K562 (cell line): ENCODE measurements at regions not wholly inside any gene's neighbourhood (a gene's known extent, or its start where the extent isn't known, plus 50 kb on each side); places are given as distances from the start of the nearest gene placed in this dataset.

Source experiments
- ATAC-seq: fragments of 200-7000 bp; cut with Tn5 transposase; 3 replicates; pipeline ENCODE4 v1.9.1; 2020; ENCODE audit warnings: moderate library complexity
- BruUV-seq: library from RNA; stranded (reverse); fragments of 400-500 nt; replicated peaks from 2 replicates; lab custom pipeline; 2021; lab: Mats Ljungman, UMichigan
- CTCF ChIA-PET: fragments of 300-600 bp; formaldehyde crosslinking; extraction: SDS; loops from one replicate; lab custom pipeline; 2021; ENCODE audit warnings: low intra/inter-chr PET ratio; lab: Yijun Ruan, JAX
- POLR2A ChIA-PET: fragments of 300-600, 350-650 bp; sonication (Branson Sonifier 250); formaldehyde crosslinking; extraction: SDS; loops from one replicate; lab custom pipeline; 2021; ENCODE audit warnings: antibody characterized with exemption, inconsistent platforms; lab: Yijun Ruan, JAX
- DNase-seq, 4 experiments: peaks; one replicate each; pipeline versions ENCODE4 v3.0.0 to v3.0.0-alpha.2; 2011 to 2018; ENCODE audit warnings: low spot score in 3 of 4, mixed read lengths in 3 of 4; ENCODE audit errors: extremely low read depth in 1 of 4
- FAIRE-seq: peaks from 2 replicates; lab custom pipeline; 2011; peaks lifted over from hg19 to GRCh38; lab: Jason Lieb, UNC
- H2AFZ ChIP-seq: 2 replicates; pipeline ENCODE4 v1.6.0; 2011; ENCODE audit warnings: low read depth, low read length, control low read depth, inconsistent platforms
- H3K27ac ChIP-seq: fragments of 200-600 bp; 3 replicates; pipeline ENCODE4 v1.8.0; 2011; ENCODE audit warnings: low read depth, mild to moderate bottlenecking, control low read depth, inconsistent platforms, low read length, moderate library complexity, mixed read lengths; ENCODE audit errors: extremely low read depth
- H3K27me3 ChIP-seq, 2 experiments: fragments of 300-600 bp in 1 of 2; 2 replicates in 1 of 2; 3 replicates in 1 of 2; pipeline versions ENCODE4 v1.6.0 to v1.8.0; 2011; ENCODE audit warnings: inconsistent platforms in 2 of 2, low read length in 2 of 2, mild to moderate bottlenecking in 1 of 2, mixed read lengths in 1 of 2, moderate library complexity in 1 of 2; ENCODE audit not compliant: control insufficient read depth in 2 of 2, insufficient read depth in 2 of 2
- H3K36me3 ChIP-seq: fragments of 300-600 bp; 3 replicates; pipeline ENCODE4 v1.8.0; 2011; ENCODE audit warnings: mild to moderate bottlenecking, low read length, inconsistent platforms; ENCODE audit not compliant: control insufficient read depth, insufficient read depth
- H3K4me1 ChIP-seq, 2 experiments: fragments of 200-600 bp in 1 of 2; replicated peaks in 1 of 2; 2 replicates in 1 of 2; 3 replicates in 1 of 2; pipeline versions ENCODE4 v1.5.1 to v1.8.0; 2011; ENCODE audit warnings: inconsistent platforms in 2 of 2, low read length in 2 of 2, mild to moderate bottlenecking in 1 of 2, mixed read lengths in 1 of 2, moderate library complexity in 1 of 2; ENCODE audit not compliant: control insufficient read depth in 2 of 2, insufficient read depth in 2 of 2
- H3K4me2 ChIP-seq: 2 replicates; pipeline ENCODE4 v1.6.1; 2011; ENCODE audit warnings: low read length, control low read depth, inconsistent platforms, mixed read lengths; ENCODE audit not compliant: insufficient read depth
- H3K4me3 ChIP-seq: fragments of 200-600 bp; sonication (generic), shearing (Covaris generic); 2 replicates; pipeline ENCODE4 v1.5.1; 2016; ENCODE audit warnings: control low read depth, inconsistent platforms
- H3K79me2 ChIP-seq: fragments of 200-600 bp; 3 replicates; pipeline ENCODE4 v1.8.0; 2011; ENCODE audit warnings: low read length, inconsistent platforms; ENCODE audit not compliant: control insufficient read depth, insufficient read depth
- H3K9ac ChIP-seq, 2 experiments: 2 replicates each; pipeline versions ENCODE4 v1.6.0 to v1.6.1; 2011; ENCODE audit warnings: low read depth in 2 of 2, low read length in 2 of 2, control low read depth in 1 of 2, inconsistent platforms in 1 of 2, mild to moderate bottlenecking in 1 of 2, mixed read lengths in 1 of 2; ENCODE audit not compliant: insufficient read depth in 1 of 2
- H3K9me1 ChIP-seq: one replicate; pipeline ENCODE4 v1.6.0; 2011; ENCODE audit warnings: inconsistent platforms, mild to moderate bottlenecking, low read length, moderate library complexity; ENCODE audit not compliant: control insufficient read depth, insufficient read depth
- H3K9me3 ChIP-seq: replicated peaks from 2 replicates; pipeline ENCODE4 v1.5.1; 2011; ENCODE audit warnings: low read depth, low read length, inconsistent platforms; ENCODE audit not compliant: control insufficient read depth, insufficient read depth
- H4K20me1 ChIP-seq: replicated peaks from 2 replicates; pipeline ENCODE4 v1.6.1; 2011; ENCODE audit warnings: low read length, inconsistent platforms, mixed read lengths; ENCODE audit not compliant: control insufficient read depth, insufficient read depth
- ATF3 ChIP-seq, 2 experiments: fragments of 450-650 bp in 1 of 2; sonication (generic) in 1 of 2; formaldehyde crosslinking in 1 of 2; IDR thresholded peaks in 1 of 2; conservative IDR thresholded peaks in 1 of 2; 2 replicates each; pipeline versions ENCODE4 v1.6.1 to v1.8.1; 2016 to 2023; ENCODE audit warnings: mild to moderate bottlenecking in 2 of 2, moderate library complexity in 2 of 2, inconsistent platforms in 1 of 2, missing genetic modification reagents in 1 of 2
- FOXM1 ChIP-seq, 2 experiments: fragments of 450-650 bp in 1 of 2; sonication (generic) in 1 of 2; formaldehyde crosslinking in 1 of 2; IDR thresholded peaks; 2 replicates each; pipeline versions ENCODE4 v1.6.1 to v1.9.0; 2017 to 2022; ENCODE audit warnings: low read depth in 2 of 2, mild to moderate bottlenecking in 2 of 2, missing genetic modification reagents in 1 of 2, moderate library complexity in 1 of 2
- JUNB ChIP-seq: fragments of 450-650 bp; formaldehyde crosslinking; conservative IDR thresholded peaks from 2 replicates; pipeline ENCODE4 v1.4.0; 2020; ENCODE audit warnings: mild to moderate bottlenecking
- MAFG ChIP-seq: fragments of 450-650 bp; conservative IDR thresholded peaks from 2 replicates; pipeline ENCODE4 v1.6.1; 2016; ENCODE audit warnings: missing genetic modification characterization, missing compliant biosample characterization
- MAFK ChIP-seq: IDR thresholded peaks from 2 replicates; pipeline ENCODE4 v1.6.1; 2011; ENCODE audit warnings: low read length, improper control_type of control experiment
- REST ChIP-seq, 2 experiments: fragments of 450-650 bp; formaldehyde crosslinking in 1 of 2; IDR thresholded peaks; 2 replicates each; pipeline versions ENCODE4 v1.4.0 to v1.6.1; 2014 to 2020; ENCODE audit warnings: mild to moderate bottlenecking in 2 of 2, borderline replicate concordance in 1 of 2, low read depth in 1 of 2
- SREBF2 ChIP-seq: sonication (generic); formaldehyde crosslinking; IDR thresholded peaks from 2 replicates; pipeline ENCODE4 v1.4.0; 2020; ENCODE audit warnings: mild to moderate bottlenecking, missing genetic modification reagents
- ZNF140 ChIP-seq: fragments of 250-450 bp; sonication (Bioruptor Pico); IDR thresholded peaks from 2 replicates; pipeline ENCODE4 v1.8.0; 2021; ENCODE audit warnings: moderate library complexity, mild to moderate bottlenecking, inconsistent platforms
- ZNF639 ChIP-seq, 2 experiments: fragments of 200-800 bp in 1 of 2; sonication (Bioruptor generic) in 1 of 2; sonication (generic) in 1 of 2; formaldehyde crosslinking in 1 of 2; IDR thresholded peaks in 1 of 2; conservative IDR thresholded peaks in 1 of 2; 2 replicates each; pipeline versions ENCODE4 v1.5.0 to v1.6.1; 2016 to 2020; ENCODE audit warnings: missing compliant biosample characterization in 1 of 2, missing genetic modification characterization in 1 of 2, missing genetic modification reagents in 1 of 2
- WGBS: fragments of 100-300 bp; shearing (Covaris generic); methylation state at CpG from one replicate; pipeline ENCODE4 v1.1.6; 2016; ENCODE audit warnings: low coverage, mixed read lengths; ENCODE audit not compliant: insufficient coverage; ENCODE audit errors: missing lambda C conversion rate; 5-methylcytosine and 5-hydroxymethylcytosine counted together
- in situ Hi-C: fragments of 300-500 bp; cut with MboI; formaldehyde crosslinking; loops from 4 replicates; pipeline ENCODE4 v1.15.0; 2018; ENCODE audit warnings: inconsistent platforms, mixed read lengths
- intact Hi-C: fragments of 100-400 bp; cut with micrococcal nuclease; formaldehyde crosslinking; loops from 2 replicates; pipeline ENCODE4 v1.14.2; 2022

GRCh38 chr3:11915621-11916424 is 69.1 kb upstream of the TAMM41 start:
- H3K9me3 ChIP-seq = no peaks in the 10 kb centered on the region
- no peaks in the 10 kb centered on the region for H3K9me1 ChIP-seq
- WGBS = 2% methylated on average over 11 of the region's 11 CpGs
- FAIRE-seq (no peak), DNase-seq (no peak), ATAC-seq (no peak)
- POLR2A ChIA-PET = no interaction called here
- intact Hi-C loops (no loop called here), in situ Hi-C loops (no loop called here)
- H4K20me1 ChIP-seq = 0 out of 2 replicates have a peak, but pooled peaks cover 4% of the 10 kb centered on the region
- BruUV-seq = no TSS peak
- H3K27ac ChIP-seq = no peak overlapping the region
- no peak overlapping the region for H3K4me2 ChIP-seq
- CTCF ChIA-PET = no interaction called here
- no peak overlapping the region for H3K9ac ChIP-seq
- H2AFZ ChIP-seq = no peak overlapping the region
- no peaks in the 10 kb centered on the region for H3K36me3 ChIP-seq
- H3K4me1 ChIP-seq = no peaks in the 10 kb centered on the region
- no peak overlapping the region for H3K4me3 ChIP-seq
- H3K79me2 ChIP-seq = no peaks in the 10 kb centered on the region
- H3K27me3 ChIP-seq = peaks cover 4 to 66% of the 10 kb centered on the region in 2 experiments
- no peak for TF ChIP-seq ZNF140 (CRISPR knock-in tag)
- peak; percentile 64; the same call in 1 of the 2 replicates for TF ChIP-seq MAFK
- TF ChIP-seq FOXM1 (IDR thresholded peaks at IDR 0.05; ENCODE audit: low read depth) = no peak
- TF ChIP-seq FOXM1 (CRISPR knock-in tag; IDR thresholded peaks at IDR 0.05; ENCODE audit: low read depth) = no peak
- no peak for TF ChIP-seq JUNB (CRISPR knock-in tag)
- no peak for TF ChIP-seq ZNF639 (CRISPR knock-in tag; conservative IDR thresholded peaks at IDR 0.05 in 1 of 2, IDR thresholded peaks at IDR 0.05 in 1 of 2)
- TF ChIP-seq SREBF2 = no peak
- no peak for TF ChIP-seq REST (IDR thresholded peaks at IDR 0.05; ENCODE audit: borderline replicate concordance)
- no peak for TF ChIP-seq REST (CRISPR knock-in tag; IDR thresholded peaks at IDR 0.05; ENCODE audit: low read depth)
- TF ChIP-seq ATF3 (IDR thresholded peaks at IDR 0.05) = no peak
- TF ChIP-seq ATF3 (CRISPR knock-in tag; conservative IDR thresholded peaks at IDR 0.05) = no peak
- peak; percentile 82 for TF ChIP-seq MAFG
